AG04450 (cell line): ENCODE measurements at regions not wholly inside any gene's neighbourhood (a gene's known extent, or its start where the extent isn't known, plus 50 kb on each side); places are given as distances from the start of the nearest gene placed in this dataset.

Experiments used
- CTCF ChIA-PET: fragments of 300-600, 350-600 bp; formaldehyde crosslinking; extraction: SDS; loops from one replicate; lab custom pipeline; 2022; ENCODE audit warnings: antibody characterized with exemption, inconsistent platforms; lab: Charles Lee
- POLR2A ChIA-PET: fragments of 350-600 bp; formaldehyde crosslinking; extraction: SDS; loops from one replicate; lab custom pipeline; 2021; ENCODE audit warnings: antibody characterized with exemption, inconsistent platforms; lab: Yijun Ruan, JAX
- DNase-seq: peaks from one replicate; pipeline ENCODE4 v3.0.0-alpha.2; 2011; ENCODE audit warnings: low read depth, low spot score
- H3K27ac ChIP-seq: one replicate; pipeline ENCODE4 v1.5.1; 2012; ENCODE audit warnings: low read depth, low read length, control low read depth
- H3K27me3 ChIP-seq: one replicate; pipeline ENCODE4 v1.6.0; 2012; ENCODE audit warnings: low read length; ENCODE audit not compliant: control insufficient read depth, insufficient read depth
- H3K4me3 ChIP-seq: 2 replicates; pipeline ENCODE4 v1.5.1; 2011; ENCODE audit warnings: mild to moderate bottlenecking, low read depth, low read length, control low read depth
- H3K9me3 ChIP-seq: 2 replicates; pipeline ENCODE4 v1.5.1; 2012; ENCODE audit warnings: low read length; ENCODE audit not compliant: control insufficient read depth, insufficient read depth
- TF ChIP-seq, protein P1 (sequence below): IDR thresholded peaks from 2 replicates; pipeline ENCODE4 v1.5.1; 2011; ENCODE audit warnings: low read depth, low read length, control low read depth, inconsistent platforms

DNA sequence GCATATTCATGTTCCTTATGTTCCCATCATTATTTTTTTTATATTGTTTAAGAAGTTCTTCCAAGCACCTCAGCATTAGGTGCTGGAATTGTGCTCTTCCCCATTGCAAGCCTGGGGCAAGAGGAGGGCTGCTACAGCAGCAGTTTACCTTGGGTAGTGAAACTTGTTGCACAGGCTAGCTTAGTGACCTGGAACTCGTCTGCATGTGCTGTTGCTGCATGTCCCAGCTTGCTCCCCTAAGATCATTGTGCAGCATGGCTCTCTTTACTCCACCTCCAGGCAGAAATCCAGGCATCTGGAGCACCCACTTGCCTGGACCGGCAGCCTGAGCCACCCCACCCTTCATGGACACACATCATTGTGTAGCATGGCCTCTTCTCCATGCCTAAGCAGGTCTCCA is 776.0 kb downstream of the GLUD2 start:
- no peaks in the 10 kb centered on the region for H3K27me3 ChIP-seq
- H3K27ac ChIP-seq: no peak overlapping the region
- no peak for DNase-seq
- CTCF ChIA-PET: no interaction called here
- POLR2A ChIA-PET: no interaction called here
- TF ChIP-seq, protein P1, sequence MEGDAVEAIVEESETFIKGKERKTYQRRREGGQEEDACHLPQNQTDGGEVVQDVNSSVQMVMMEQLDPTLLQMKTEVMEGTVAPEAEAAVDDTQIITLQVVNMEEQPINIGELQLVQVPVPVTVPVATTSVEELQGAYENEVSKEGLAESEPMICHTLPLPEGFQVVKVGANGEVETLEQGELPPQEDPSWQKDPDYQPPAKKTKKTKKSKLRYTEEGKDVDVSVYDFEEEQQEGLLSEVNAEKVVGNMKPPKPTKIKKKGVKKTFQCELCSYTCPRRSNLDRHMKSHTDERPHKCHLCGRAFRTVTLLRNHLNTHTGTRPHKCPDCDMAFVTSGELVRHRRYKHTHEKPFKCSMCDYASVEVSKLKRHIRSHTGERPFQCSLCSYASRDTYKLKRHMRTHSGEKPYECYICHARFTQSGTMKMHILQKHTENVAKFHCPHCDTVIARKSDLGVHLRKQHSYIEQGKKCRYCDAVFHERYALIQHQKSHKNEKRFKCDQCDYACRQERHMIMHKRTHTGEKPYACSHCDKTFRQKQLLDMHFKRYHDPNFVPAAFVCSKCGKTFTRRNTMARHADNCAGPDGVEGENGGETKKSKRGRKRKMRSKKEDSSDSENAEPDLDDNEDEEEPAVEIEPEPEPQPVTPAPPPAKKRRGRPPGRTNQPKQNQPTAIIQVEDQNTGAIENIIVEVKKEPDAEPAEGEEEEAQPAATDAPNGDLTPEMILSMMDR: no peak
- no peak overlapping the region for H3K4me3 ChIP-seq
- peaks cover 4% of the 10 kb centered on the region; the same call in 1 of the 2 replicates for H3K9me3 ChIP-seq

DNA sequence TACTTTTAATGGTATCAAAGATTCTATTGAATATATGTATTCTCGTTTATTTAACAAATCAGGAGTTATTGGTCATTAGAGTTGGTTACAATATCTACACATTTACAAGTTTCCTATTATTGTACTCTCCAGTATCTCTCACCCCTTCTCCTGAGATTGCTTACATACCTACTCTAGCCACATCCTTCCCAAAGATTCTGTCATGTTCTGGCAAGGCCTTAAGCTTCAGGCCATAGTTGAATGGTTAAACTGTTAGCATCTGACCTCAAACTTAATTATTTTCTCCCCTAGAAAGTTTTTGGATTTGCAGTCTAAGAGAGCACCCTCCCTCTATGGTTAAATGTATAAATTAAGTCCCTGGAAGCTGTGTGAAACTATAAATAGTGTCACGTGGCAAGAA is 784.2 kb downstream of the GLUD2 start:
- no peak overlapping the region for H3K4me3 ChIP-seq
- TF ChIP-seq, protein P1: no peak
- no peak for DNase-seq

DNA sequence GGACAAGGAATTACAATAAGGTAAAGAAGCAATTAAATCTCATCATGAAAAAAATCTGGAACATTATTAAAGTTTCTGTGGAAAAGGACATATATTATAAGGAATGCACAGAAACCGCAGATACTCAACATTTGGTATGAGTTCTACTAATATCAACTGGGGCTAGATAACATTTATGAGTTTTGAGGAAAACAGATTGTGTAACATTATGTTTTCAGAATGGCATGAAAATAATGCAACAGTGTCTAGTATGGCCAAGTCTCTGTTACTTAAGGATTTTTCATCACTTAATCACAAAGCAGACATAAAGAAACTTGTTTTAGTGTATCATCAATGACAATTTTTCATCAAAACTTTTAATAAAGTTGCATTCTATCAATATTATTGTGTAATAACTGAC is 785.0 kb downstream of the GLUD2 start:
- no peak for DNase-seq
- no peak overlapping the region for H3K27ac ChIP-seq
- TF ChIP-seq, protein P1: no peak
- H3K9me3 ChIP-seq: no peaks in the 10 kb centered on the region
- ChIA-PET CTCF (no interaction called here), POLR2A (no interaction called here)
- no peaks in the 10 kb centered on the region for H3K27me3 ChIP-seq
- no peak overlapping the region for H3K4me3 ChIP-seq

More for the DNA sequence above, 784.2 kb downstream of the GLUD2 start:
- H3K27me3 ChIP-seq: no peaks in the 10 kb centered on the region
- POLR2A ChIA-PET: no interaction called here
- H3K27ac ChIP-seq: no peak overlapping the region
- no peaks in the 10 kb centered on the region for H3K9me3 ChIP-seq
- CTCF ChIA-PET: no interaction called here

DNA sequence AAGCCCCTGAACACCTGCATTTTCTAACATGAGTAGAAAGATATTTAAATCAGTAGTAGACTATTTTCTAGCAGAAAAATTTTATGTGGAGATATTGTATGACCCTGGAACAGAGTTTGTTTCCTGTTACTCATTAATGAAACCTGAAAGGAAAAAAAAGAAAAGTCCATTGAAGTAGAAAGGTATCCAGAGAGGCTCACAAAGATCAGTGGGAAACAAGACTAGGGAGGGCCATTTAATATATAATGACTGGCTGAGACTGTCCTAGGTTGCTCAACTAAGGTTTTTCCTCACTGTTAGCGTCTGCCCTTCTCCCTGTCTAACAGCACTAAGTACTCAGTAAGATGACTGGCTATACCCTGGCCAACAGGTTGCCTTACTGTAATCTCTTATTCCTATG is 788.6 kb downstream of the GLUD2 start:
- H3K4me3 ChIP-seq: no peak overlapping the region
- CTCF ChIA-PET: no interaction called here

DNA sequence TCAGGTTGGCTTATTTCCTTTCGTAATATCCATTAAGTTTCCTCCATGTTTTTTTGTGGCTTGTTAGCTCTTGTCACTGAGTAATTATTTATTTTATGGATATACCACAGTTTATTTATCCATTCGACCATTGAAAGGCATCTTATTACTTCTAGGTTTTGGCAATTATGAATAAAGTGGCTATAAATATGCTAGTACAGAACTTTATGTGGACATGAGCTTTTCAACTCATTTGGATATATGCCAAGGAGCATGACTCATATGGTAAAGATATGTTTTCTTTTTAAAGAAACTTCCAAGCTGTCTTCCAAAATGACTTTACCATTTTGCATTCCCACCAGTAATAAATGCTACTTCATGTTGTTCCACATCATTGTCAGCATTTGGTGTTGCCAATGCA is 803.6 kb downstream of the GLUD2 start:
- peaks cover 14% of the 10 kb centered on the region for H3K9me3 ChIP-seq

More for the DNA sequence above, 788.6 kb downstream of the GLUD2 start:
- H3K27me3 ChIP-seq: no peaks in the 10 kb centered on the region
- H3K9me3 ChIP-seq: no peaks in the 10 kb centered on the region
- TF ChIP-seq, protein P1: no peak
- POLR2A ChIA-PET: no interaction called here
- DNase-seq: no peak
- no peak overlapping the region for H3K27ac ChIP-seq

More for the DNA sequence above, 803.6 kb downstream of the GLUD2 start:
- CTCF ChIA-PET: no interaction called here
- Histone ChIP-seq H3K27ac (no peak overlapping the region), H3K4me3 (no peak overlapping the region), H3K27me3 (no peaks in the 10 kb centered on the region)
- no peak for DNase-seq
- TF ChIP-seq, protein P1: no peak
- POLR2A ChIA-PET: no interaction called here
